K562 (cell line): ENCODE measurements at regions not wholly inside any gene's neighbourhood (a gene's known extent, or its start where the extent isn't known, plus 50 kb on each side); places are given as distances from the start of the nearest gene placed in this dataset.

Experiments
- ATAC-seq: fragments of 200-7000 bp; cut with Tn5 transposase; 3 replicates; pipeline ENCODE4 v1.9.1; 2020; ENCODE audit warnings: moderate library complexity
- BruUV-seq: library from RNA; stranded (reverse); fragments of 400-500 nt; replicated peaks from 2 replicates; lab custom pipeline; 2021; lab: Mats Ljungman, UMichigan
- CTCF ChIA-PET: fragments of 300-600 bp; formaldehyde crosslinking; extraction: SDS; loops from one replicate; lab custom pipeline; 2021; ENCODE audit warnings: low intra/inter-chr PET ratio; lab: Yijun Ruan, JAX
- POLR2A ChIA-PET: fragments of 300-600, 350-650 bp; sonication (Branson Sonifier 250); formaldehyde crosslinking; extraction: SDS; loops from one replicate; lab custom pipeline; 2021; ENCODE audit warnings: antibody characterized with exemption, inconsistent platforms; lab: Yijun Ruan, JAX
- DNase-seq, 4 experiments: peaks; one replicate each; pipeline versions ENCODE4 v3.0.0 to v3.0.0-alpha.2; 2011 to 2018; ENCODE audit warnings: low spot score in 3 of 4, mixed read lengths in 3 of 4; ENCODE audit errors: extremely low read depth in 1 of 4
- FAIRE-seq: peaks from 2 replicates; lab custom pipeline; 2011; peaks lifted over from hg19 to GRCh38; lab: Jason Lieb, UNC
- H2AFZ ChIP-seq: 2 replicates; pipeline ENCODE4 v1.6.0; 2011; ENCODE audit warnings: low read depth, low read length, control low read depth, inconsistent platforms
- H3K27ac ChIP-seq: fragments of 200-600 bp; 3 replicates; pipeline ENCODE4 v1.8.0; 2011; ENCODE audit warnings: low read depth, mild to moderate bottlenecking, control low read depth, inconsistent platforms, low read length, moderate library complexity, mixed read lengths; ENCODE audit errors: extremely low read depth
- H3K27me3 ChIP-seq, 2 experiments: fragments of 300-600 bp in 1 of 2; 2 replicates in 1 of 2; 3 replicates in 1 of 2; pipeline versions ENCODE4 v1.6.0 to v1.8.0; 2011; ENCODE audit warnings: inconsistent platforms in 2 of 2, low read length in 2 of 2, mild to moderate bottlenecking in 1 of 2, mixed read lengths in 1 of 2, moderate library complexity in 1 of 2; ENCODE audit not compliant: control insufficient read depth in 2 of 2, insufficient read depth in 2 of 2
- H3K36me3 ChIP-seq: fragments of 300-600 bp; 3 replicates; pipeline ENCODE4 v1.8.0; 2011; ENCODE audit warnings: mild to moderate bottlenecking, low read length, inconsistent platforms; ENCODE audit not compliant: control insufficient read depth, insufficient read depth
- H3K4me1 ChIP-seq, 2 experiments: fragments of 200-600 bp in 1 of 2; replicated peaks in 1 of 2; 2 replicates in 1 of 2; 3 replicates in 1 of 2; pipeline versions ENCODE4 v1.5.1 to v1.8.0; 2011; ENCODE audit warnings: inconsistent platforms in 2 of 2, low read length in 2 of 2, mild to moderate bottlenecking in 1 of 2, mixed read lengths in 1 of 2, moderate library complexity in 1 of 2; ENCODE audit not compliant: control insufficient read depth in 2 of 2, insufficient read depth in 2 of 2
- H3K4me2 ChIP-seq: 2 replicates; pipeline ENCODE4 v1.6.1; 2011; ENCODE audit warnings: low read length, control low read depth, inconsistent platforms, mixed read lengths; ENCODE audit not compliant: insufficient read depth
- H3K4me3 ChIP-seq: fragments of 200-600 bp; sonication (generic), shearing (Covaris generic); 2 replicates; pipeline ENCODE4 v1.5.1; 2016; ENCODE audit warnings: control low read depth, inconsistent platforms
- H3K79me2 ChIP-seq: fragments of 200-600 bp; 3 replicates; pipeline ENCODE4 v1.8.0; 2011; ENCODE audit warnings: low read length, inconsistent platforms; ENCODE audit not compliant: control insufficient read depth, insufficient read depth
- H3K9ac ChIP-seq, 2 experiments: 2 replicates each; pipeline versions ENCODE4 v1.6.0 to v1.6.1; 2011; ENCODE audit warnings: low read depth in 2 of 2, low read length in 2 of 2, control low read depth in 1 of 2, inconsistent platforms in 1 of 2, mild to moderate bottlenecking in 1 of 2, mixed read lengths in 1 of 2; ENCODE audit not compliant: insufficient read depth in 1 of 2
- H3K9me1 ChIP-seq: one replicate; pipeline ENCODE4 v1.6.0; 2011; ENCODE audit warnings: inconsistent platforms, mild to moderate bottlenecking, low read length, moderate library complexity; ENCODE audit not compliant: control insufficient read depth, insufficient read depth
- H3K9me3 ChIP-seq: replicated peaks from 2 replicates; pipeline ENCODE4 v1.5.1; 2011; ENCODE audit warnings: low read depth, low read length, inconsistent platforms; ENCODE audit not compliant: control insufficient read depth, insufficient read depth
- H4K20me1 ChIP-seq: replicated peaks from 2 replicates; pipeline ENCODE4 v1.6.1; 2011; ENCODE audit warnings: low read length, inconsistent platforms, mixed read lengths; ENCODE audit not compliant: control insufficient read depth, insufficient read depth
- CBX1 ChIP-seq: sonication (generic); IDR thresholded peaks from 2 replicates; pipeline ENCODE4 v1.6.1; 2016; ENCODE audit warnings: antibody characterized with exemption, low read depth, mild to moderate bottlenecking
- E2F5 ChIP-seq: sonication (generic); formaldehyde crosslinking; IDR thresholded peaks from 2 replicates; pipeline ENCODE4 v1.8.0; 2022; ENCODE audit warnings: mild to moderate bottlenecking, missing genetic modification reagents
- EHMT2 ChIP-seq: fragments of 450-650 bp; IDR thresholded peaks from 2 replicates; pipeline ENCODE4 v1.6.1; 2018; ENCODE audit warnings: antibody characterized with exemption
- SMAD3 ChIP-seq: fragments of 450-650 bp; formaldehyde crosslinking; conservative IDR thresholded peaks from 2 replicates; pipeline ENCODE4 v1.4.0; 2020; ENCODE audit warnings: mild to moderate bottlenecking
- ZBTB7A ChIP-seq: IDR thresholded peaks from 2 replicates; pipeline ENCODE4 v1.6.1; 2011; ENCODE audit warnings: low read depth, mild to moderate bottlenecking, low read length, moderate library complexity, borderline replicate concordance; ENCODE audit not compliant: control insufficient read depth
- ZNF224 ChIP-seq: sonication (generic); formaldehyde crosslinking; IDR thresholded peaks from 2 replicates; pipeline ENCODE4 v1.8.0; 2022; ENCODE audit warnings: mild to moderate bottlenecking, missing genetic modification reagents
- ZNF408 ChIP-seq: fragments of 250-450 bp; sonication (Bioruptor Pico); IDR thresholded peaks from 2 replicates; pipeline ENCODE4 v1.4.0; 2020; ENCODE audit warnings: low read depth, mild to moderate bottlenecking, moderate library complexity
- whole genome bisulfite sequencing: fragments of 100-300 bp; shearing (Covaris generic); methylation state at CpG from one replicate; pipeline ENCODE4 v1.1.6; 2016; ENCODE audit warnings: low coverage, mixed read lengths; ENCODE audit not compliant: insufficient coverage; ENCODE audit errors: missing lambda C conversion rate; 5-methylcytosine and 5-hydroxymethylcytosine counted together
- in situ Hi-C: fragments of 300-500 bp; cut with MboI; formaldehyde crosslinking; loops from 4 replicates; pipeline ENCODE4 v1.15.0; 2018; ENCODE audit warnings: inconsistent platforms, mixed read lengths
- intact Hi-C: fragments of 100-400 bp; cut with micrococcal nuclease; formaldehyde crosslinking; loops from 2 replicates; pipeline ENCODE4 v1.14.2; 2022

- Histone ChIP-seq H3K27me3 (no peaks in the 10 kb centered on the region), H3K9me1 (no peaks in the 10 kb centered on the region), H4K20me1 (no peaks in the 10 kb centered on the region), H3K36me3 (no peaks in the 10 kb centered on the region), H3K4me2 (no peak overlapping the region), H3K79me2 (no peaks in the 10 kb centered on the region), H3K4me3 (no peak overlapping the region), H3K27ac (no peak overlapping the region), H3K9ac (no peak overlapping the region), H2AFZ (no peak overlapping the region), H3K4me1 (no peaks in the 10 kb centered on the region), H3K9me3 (no peaks in the 10 kb centered on the region)
- TF ChIP-seq ZNF408 (CRISPR knock-in tag), result no peak
- TF ChIP-seq E2F5, result no peak
- TF ChIP-seq SMAD3 (CRISPR knock-in tag), result no peak
- TF ChIP-seq ZNF224 (CRISPR knock-in tag), result no peak
- no peak for TF ChIP-seq CBX1
- no peak for TF ChIP-seq ZBTB7A
- no peak for TF ChIP-seq EHMT2
- WGBS, result 0% methylated on average over 3 of the region's 3 CpGs
- CTCF ChIA-PET, result no interaction called here
- ATAC-seq (no peak), FAIRE-seq (no peak), DNase-seq (no peak)
- intact Hi-C loops (no loop called here), in situ Hi-C loops (no loop called here)
- POLR2A ChIA-PET, result no interaction called here
- no TSS peak for BruUV-seq
These were observed 384.0 kb upstream of the DMAC1 start for GRCh38 chr9:8183618-8184017.
